K562 (cell line): ENCODE measurements at regions not wholly inside any gene's neighbourhood (a gene's known extent, or its start where the extent isn't known, plus 50 kb on each side); places are given as distances from the start of the nearest gene placed in this dataset.

ENCODE experiments used
- ATAC-seq: fragments of 200-7000 bp; cut with Tn5 transposase; 3 replicates; pipeline ENCODE4 v1.9.1; 2020; ENCODE audit warnings: moderate library complexity
- BruUV-seq: library from RNA; stranded (reverse); fragments of 400-500 nt; replicated peaks from 2 replicates; lab custom pipeline; 2021; lab: Mats Ljungman, UMichigan
- CTCF ChIA-PET: fragments of 300-600 bp; formaldehyde crosslinking; extraction: SDS; loops from one replicate; lab custom pipeline; 2021; ENCODE audit warnings: low intra/inter-chr PET ratio; lab: Yijun Ruan, JAX
- POLR2A ChIA-PET: fragments of 300-600, 350-650 bp; sonication (Branson Sonifier 250); formaldehyde crosslinking; extraction: SDS; loops from one replicate; lab custom pipeline; 2021; ENCODE audit warnings: antibody characterized with exemption, inconsistent platforms; lab: Yijun Ruan, JAX
- DNase-seq, 4 experiments: peaks; one replicate each; pipeline versions ENCODE4 v3.0.0 to v3.0.0-alpha.2; 2011 to 2018; ENCODE audit warnings: low spot score in 3 of 4, mixed read lengths in 3 of 4; ENCODE audit errors: extremely low read depth in 1 of 4
- FAIRE-seq: peaks from 2 replicates; lab custom pipeline; 2011; peaks lifted over from hg19 to GRCh38; lab: Jason Lieb, UNC
- H2AFZ ChIP-seq: 2 replicates; pipeline ENCODE4 v1.6.0; 2011; ENCODE audit warnings: low read depth, low read length, control low read depth, inconsistent platforms
- H3K27ac ChIP-seq: fragments of 200-600 bp; 3 replicates; pipeline ENCODE4 v1.8.0; 2011; ENCODE audit warnings: low read depth, mild to moderate bottlenecking, control low read depth, inconsistent platforms, low read length, moderate library complexity, mixed read lengths; ENCODE audit errors: extremely low read depth
- H3K27me3 ChIP-seq, 2 experiments: fragments of 300-600 bp in 1 of 2; 2 replicates in 1 of 2; 3 replicates in 1 of 2; pipeline versions ENCODE4 v1.6.0 to v1.8.0; 2011; ENCODE audit warnings: inconsistent platforms in 2 of 2, low read length in 2 of 2, mild to moderate bottlenecking in 1 of 2, mixed read lengths in 1 of 2, moderate library complexity in 1 of 2; ENCODE audit not compliant: control insufficient read depth in 2 of 2, insufficient read depth in 2 of 2
- H3K36me3 ChIP-seq: fragments of 300-600 bp; 3 replicates; pipeline ENCODE4 v1.8.0; 2011; ENCODE audit warnings: mild to moderate bottlenecking, low read length, inconsistent platforms; ENCODE audit not compliant: control insufficient read depth, insufficient read depth
- H3K4me1 ChIP-seq, 2 experiments: fragments of 200-600 bp in 1 of 2; replicated peaks in 1 of 2; 2 replicates in 1 of 2; 3 replicates in 1 of 2; pipeline versions ENCODE4 v1.5.1 to v1.8.0; 2011; ENCODE audit warnings: inconsistent platforms in 2 of 2, low read length in 2 of 2, mild to moderate bottlenecking in 1 of 2, mixed read lengths in 1 of 2, moderate library complexity in 1 of 2; ENCODE audit not compliant: control insufficient read depth in 2 of 2, insufficient read depth in 2 of 2
- H3K4me2 ChIP-seq: 2 replicates; pipeline ENCODE4 v1.6.1; 2011; ENCODE audit warnings: low read length, control low read depth, inconsistent platforms, mixed read lengths; ENCODE audit not compliant: insufficient read depth
- H3K4me3 ChIP-seq: fragments of 200-600 bp; sonication (generic), shearing (Covaris generic); 2 replicates; pipeline ENCODE4 v1.5.1; 2016; ENCODE audit warnings: control low read depth, inconsistent platforms
- H3K79me2 ChIP-seq: fragments of 200-600 bp; 3 replicates; pipeline ENCODE4 v1.8.0; 2011; ENCODE audit warnings: low read length, inconsistent platforms; ENCODE audit not compliant: control insufficient read depth, insufficient read depth
- H3K9ac ChIP-seq, 2 experiments: 2 replicates each; pipeline versions ENCODE4 v1.6.0 to v1.6.1; 2011; ENCODE audit warnings: low read depth in 2 of 2, low read length in 2 of 2, control low read depth in 1 of 2, inconsistent platforms in 1 of 2, mild to moderate bottlenecking in 1 of 2, mixed read lengths in 1 of 2; ENCODE audit not compliant: insufficient read depth in 1 of 2
- H3K9me1 ChIP-seq: one replicate; pipeline ENCODE4 v1.6.0; 2011; ENCODE audit warnings: inconsistent platforms, mild to moderate bottlenecking, low read length, moderate library complexity; ENCODE audit not compliant: control insufficient read depth, insufficient read depth
- H3K9me3 ChIP-seq: replicated peaks from 2 replicates; pipeline ENCODE4 v1.5.1; 2011; ENCODE audit warnings: low read depth, low read length, inconsistent platforms; ENCODE audit not compliant: control insufficient read depth, insufficient read depth
- H4K20me1 ChIP-seq: replicated peaks from 2 replicates; pipeline ENCODE4 v1.6.1; 2011; ENCODE audit warnings: low read length, inconsistent platforms, mixed read lengths; ENCODE audit not compliant: control insufficient read depth, insufficient read depth
- ETV1 ChIP-seq: fragments of 450-650 bp; conservative IDR thresholded peaks from 2 replicates; pipeline ENCODE4 v1.6.1; 2016; ENCODE audit warnings: missing genetic modification characterization, control low read depth, low read depth, missing compliant biosample characterization
- FIP1L1 ChIP-seq: fragments of 200-400 bp; formaldehyde crosslinking; IDR thresholded peaks from 2 replicates; pipeline ENCODE4 v1.6.1; 2018; ENCODE audit warnings: mild to moderate bottlenecking, low read depth, low read length; ENCODE audit not compliant: poor library complexity, severe bottlenecking
- GTF2A2 ChIP-seq: IDR thresholded peaks from 2 replicates; pipeline ENCODE4 v1.6.1; 2016; ENCODE audit warnings: mild to moderate bottlenecking, missing genetic modification characterization, missing compliant biosample characterization
- ILK ChIP-seq: fragments of 450-650 bp; IDR thresholded peaks from 2 replicates; pipeline ENCODE4 v1.6.1; 2016; ENCODE audit warnings: missing genetic modification characterization, low read depth, mild to moderate bottlenecking, missing compliant biosample characterization, moderate library complexity, borderline replicate concordance
- MAFF ChIP-seq: IDR thresholded peaks from 2 replicates; pipeline ENCODE4 v1.6.1; 2012; ENCODE audit warnings: low read length, improper control_type of control experiment
- PREB ChIP-seq: sonication (generic); formaldehyde crosslinking; IDR thresholded peaks from 2 replicates; pipeline ENCODE4 v1.8.1; 2023; ENCODE audit warnings: mild to moderate bottlenecking, missing genetic modification reagents
- SOX6 ChIP-seq: fragments of 450-650 bp; IDR thresholded peaks from 2 replicates; pipeline ENCODE4 v1.6.1; 2014; ENCODE audit warnings: mild to moderate bottlenecking
- U2AF2 ChIP-seq: fragments of 200-400 bp; formaldehyde crosslinking; optimal IDR thresholded peaks from 2 replicates; pipeline ENCODE3; 2017; ENCODE audit warnings: low read depth, mild to moderate bottlenecking, low read length
- ZNF133 ChIP-seq: fragments of 250-450 bp; sonication (Bioruptor Pico); IDR thresholded peaks from 2 replicates; pipeline ENCODE4 v1.4.0; 2020; ENCODE audit warnings: mild to moderate bottlenecking
- ZNF766 ChIP-seq: fragments of 200-800 bp; sonication (Bioruptor generic); conservative IDR thresholded peaks from 2 replicates; pipeline ENCODE4 v1.6.1; 2016; ENCODE audit warnings: missing genetic modification characterization, missing compliant biosample characterization
- WGBS: fragments of 100-300 bp; shearing (Covaris generic); methylation state at CpG from one replicate; pipeline ENCODE4 v1.1.6; 2016; ENCODE audit warnings: low coverage, mixed read lengths; ENCODE audit not compliant: insufficient coverage; ENCODE audit errors: missing lambda C conversion rate; 5-methylcytosine and 5-hydroxymethylcytosine counted together
- in situ Hi-C: fragments of 300-500 bp; cut with MboI; formaldehyde crosslinking; loops from 4 replicates; pipeline ENCODE4 v1.15.0; 2018; ENCODE audit warnings: inconsistent platforms, mixed read lengths
- intact Hi-C: fragments of 100-400 bp; cut with micrococcal nuclease; formaldehyde crosslinking; loops from 2 replicates; pipeline ENCODE4 v1.14.2; 2022
- TF ChIP-seq, protein P1 (sequence below), 2 experiments: fragments of 450-650 bp; IDR thresholded peaks; 2 replicates each; pipeline ENCODE4 v1.6.1; 2018; ENCODE audit warnings: mild to moderate bottlenecking in 2 of 2, low read depth in 1 of 2; ENCODE audit not compliant: partially characterized antibody in 2 of 2

- POLR2A ChIA-PET: no interaction called here
- in situ Hi-C loops: no loop called here
- WGBS: 0% methylated on average over 1 of the region's 1 CpG
Observed at GRCh38 chr11:103830205-103830604, 206.2 kb upstream of the DDI1 start.

DNA sequence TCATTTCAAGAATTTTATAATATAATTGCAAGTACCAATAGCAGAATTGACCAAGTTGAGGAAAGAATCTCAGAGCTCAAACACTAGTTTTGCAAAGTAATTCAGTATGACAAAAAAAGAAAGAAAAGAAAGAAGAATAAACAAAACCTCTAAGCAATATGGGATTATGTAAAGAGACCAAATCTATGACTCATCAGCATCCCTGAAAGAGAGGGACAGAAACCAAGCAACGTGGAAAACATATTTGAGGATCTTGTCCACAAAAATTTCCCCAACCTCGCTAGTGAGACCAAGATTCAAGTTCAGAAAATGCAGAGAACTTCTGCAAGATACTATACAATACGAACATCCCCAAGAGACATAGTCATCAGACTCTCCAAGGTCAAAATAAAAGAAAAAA, 203.7 kb upstream of the DDI1 start:
- Histone ChIP-seq H3K4me3 (no peak overlapping the region), H3K36me3 (no peaks in the 10 kb centered on the region), H3K4me1 (no peaks in the 10 kb centered on the region), H3K27ac (no peak overlapping the region), H3K9me3 (no peaks in the 10 kb centered on the region; the same call in none of the 2 replicates), H3K27me3 (no peaks in the 10 kb centered on the region), H2AFZ (no peak overlapping the region), H4K20me1 (no peaks in the 10 kb centered on the region), H3K79me2 (no peaks in the 10 kb centered on the region), H3K9ac (no peak overlapping the region), H3K4me2 (no peak overlapping the region), H3K9me1 (no peaks in the 10 kb centered on the region)
- BruUV-seq: no TSS peak
- ChIA-PET CTCF (no interaction called here), POLR2A (no interaction called here)
- 0% methylated on average over 3 of the region's 3 CpGs for WGBS
- TF ChIP-seq ILK (tag): no peak
- TF ChIP-seq, protein P1, sequence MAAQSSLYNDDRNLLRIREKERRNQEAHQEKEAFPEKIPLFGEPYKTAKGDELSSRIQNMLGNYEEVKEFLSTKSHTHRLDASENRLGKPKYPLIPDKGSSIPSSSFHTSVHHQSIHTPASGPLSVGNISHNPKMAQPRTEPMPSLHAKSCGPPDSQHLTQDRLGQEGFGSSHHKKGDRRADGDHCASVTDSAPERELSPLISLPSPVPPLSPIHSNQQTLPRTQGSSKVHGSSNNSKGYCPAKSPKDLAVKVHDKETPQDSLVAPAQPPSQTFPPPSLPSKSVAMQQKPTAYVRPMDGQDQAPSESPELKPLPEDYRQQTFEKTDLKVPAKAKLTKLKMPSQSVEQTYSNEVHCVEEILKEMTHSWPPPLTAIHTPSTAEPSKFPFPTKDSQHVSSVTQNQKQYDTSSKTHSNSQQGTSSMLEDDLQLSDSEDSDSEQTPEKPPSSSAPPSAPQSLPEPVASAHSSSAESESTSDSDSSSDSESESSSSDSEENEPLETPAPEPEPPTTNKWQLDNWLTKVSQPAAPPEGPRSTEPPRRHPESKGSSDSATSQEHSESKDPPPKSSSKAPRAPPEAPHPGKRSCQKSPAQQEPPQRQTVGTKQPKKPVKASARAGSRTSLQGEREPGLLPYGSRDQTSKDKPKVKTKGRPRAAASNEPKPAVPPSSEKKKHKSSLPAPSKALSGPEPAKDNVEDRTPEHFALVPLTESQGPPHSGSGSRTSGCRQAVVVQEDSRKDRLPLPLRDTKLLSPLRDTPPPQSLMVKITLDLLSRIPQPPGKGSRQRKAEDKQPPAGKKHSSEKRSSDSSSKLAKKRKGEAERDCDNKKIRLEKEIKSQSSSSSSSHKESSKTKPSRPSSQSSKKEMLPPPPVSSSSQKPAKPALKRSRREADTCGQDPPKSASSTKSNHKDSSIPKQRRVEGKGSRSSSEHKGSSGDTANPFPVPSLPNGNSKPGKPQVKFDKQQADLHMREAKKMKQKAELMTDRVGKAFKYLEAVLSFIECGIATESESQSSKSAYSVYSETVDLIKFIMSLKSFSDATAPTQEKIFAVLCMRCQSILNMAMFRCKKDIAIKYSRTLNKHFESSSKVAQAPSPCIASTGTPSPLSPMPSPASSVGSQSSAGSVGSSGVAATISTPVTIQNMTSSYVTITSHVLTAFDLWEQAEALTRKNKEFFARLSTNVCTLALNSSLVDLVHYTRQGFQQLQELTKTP (IDR thresholded peaks at IDR 0.05; ENCODE audit: low read depth in 1 of 2, partially characterized antibody in 2 of 2): no peak
- ATAC-seq (no peak), DNase-seq (no peak), FAIRE-seq (no peak)
- intact Hi-C loops: no loop called here
- in situ Hi-C loops: no loop called here

More at GRCh38 chr11:103830205-103830604, 206.2 kb upstream of the DDI1 start:
- H3K4me3 ChIP-seq: no peak overlapping the region
- CTCF ChIA-PET: no interaction called here
- TF ChIP-seq SOX6 (no peak), U2AF2 (no peak), GTF2A2 (tag) (no peak), FIP1L1 (no peak), ZNF766 (CRISPR knock-in tag) (no peak), PREB (CRISPR knock-in tag) (no peak), ZNF133 (CRISPR knock-in tag) (no peak), ETV1 (tag) (no peak), MAFF (no peak)
- H3K4me2 ChIP-seq: no peak overlapping the region
- no peaks in the 10 kb centered on the region for H3K27me3 ChIP-seq
- no peaks in the 10 kb centered on the region for H4K20me1 ChIP-seq
- H3K9me1 ChIP-seq: no peaks in the 10 kb centered on the region
- BruUV-seq: no TSS peak
- no peaks in the 10 kb centered on the region for H3K4me1 ChIP-seq
- no peak overlapping the region for H2AFZ ChIP-seq
- H3K27ac ChIP-seq: no peak overlapping the region
- no peaks in the 10 kb centered on the region for H3K36me3 ChIP-seq
- DNase-seq (no peak), FAIRE-seq (no peak), ATAC-seq (no peak)
- H3K9ac ChIP-seq: no peak overlapping the region
- no peaks in the 10 kb centered on the region for H3K79me2 ChIP-seq
- no peaks in the 10 kb centered on the region; the same call in none of the 2 replicates for H3K9me3 ChIP-seq
- intact Hi-C loops: no loop called here
